ENCODE measurements at regions not wholly inside any gene's neighbourhood (a gene's known extent, or its start where the extent isn't known, plus 50 kb on each side); places are given as distances from the start of the nearest gene placed in this dataset.
"Not testable (repeated sequence)": the region's sequence is repeated elsewhere in the genome, so short reads cannot be mapped to it uniquely, and the experiment has no call there.

- DNase-seq (ENCODE audit: extremely low read depth in 1 of 2, low read depth in 1 of 2): not testable (repeated sequence)
Measured at GRCh38 chr15:30688684-30689083, 62.8 kb downstream of the ARHGAP11B start.

GRCh38 chr15:30690153-30690552, 64.2 kb downstream of the ARHGAP11B start:
- DNase-seq (ENCODE audit: extremely low read depth in 1 of 2, low read depth in 1 of 2): not testable (repeated sequence)

- not testable (repeated sequence) for DNase-seq (ENCODE audit: extremely low read depth in 1 of 2, low read depth in 1 of 2)
Measured at GRCh38 chr15:30695811-30696210, 69.9 kb downstream of the ARHGAP11B start.

GRCh38 chr15:30696439-30697314, 70.7 kb downstream of the ARHGAP11B start:
- DNase-seq (ENCODE audit: extremely low read depth in 1 of 2, low read depth in 1 of 2): not testable (repeated sequence)

- not testable (repeated sequence) for DNase-seq (ENCODE audit: extremely low read depth in 1 of 2, low read depth in 1 of 2)
Measured at GRCh38 chr15:30697315-30697685, 71.4 kb downstream of the ARHGAP11B start.

GRCh38 chr15:30700006-30700597, 74.2 kb downstream of the ARHGAP11B start:
- DNase-seq (ENCODE audit: extremely low read depth in 1 of 2, low read depth in 1 of 2): not testable (repeated sequence)

GRCh38 chr15:30707976-30708685, 82.2 kb downstream of the ARHGAP11B start:
- DNase-seq (ENCODE audit: extremely low read depth in 1 of 2, low read depth in 1 of 2): not testable (repeated sequence)

GRCh38 chr15:30708809-30709208, 82.9 kb downstream of the ARHGAP11B start:
- not testable (repeated sequence) for DNase-seq (ENCODE audit: extremely low read depth in 1 of 2, low read depth in 1 of 2)

GRCh38 chr15:30718038-30718643, 92.2 kb downstream of the ARHGAP11B start:
- DNase-seq (ENCODE audit: extremely low read depth in 1 of 2, low read depth in 1 of 2): not testable (repeated sequence)

GRCh38 chr15:30719363-30719762, 93.4 kb downstream of the ARHGAP11B start:
- DNase-seq (ENCODE audit: extremely low read depth in 1 of 2, low read depth in 1 of 2): not testable (repeated sequence)

GRCh38 chr15:30720825-30721224, 94.9 kb downstream of the ARHGAP11B start:
- not testable (repeated sequence) for DNase-seq (ENCODE audit: extremely low read depth in 1 of 2, low read depth in 1 of 2)

- DNase-seq (ENCODE audit: extremely low read depth in 1 of 2, low read depth in 1 of 2): not testable (repeated sequence)
Measured at GRCh38 chr15:30721529-30721928, 95.6 kb downstream of the ARHGAP11B start.

- DNase-seq (ENCODE audit: extremely low read depth in 1 of 2, low read depth in 1 of 2): not testable (repeated sequence)
Measured at GRCh38 chr15:30723540-30724175, 97.7 kb downstream of the ARHGAP11B start.

- not testable (repeated sequence) for DNase-seq (ENCODE audit: extremely low read depth in 1 of 2, low read depth in 1 of 2)
Measured at GRCh38 chr15:30729880-30730590, 104.1 kb downstream of the ARHGAP11B start.

- DNase-seq (ENCODE audit: extremely low read depth in 1 of 2, low read depth in 1 of 2): not testable (repeated sequence)
Measured at GRCh38 chr15:30730633-30731032, 104.7 kb downstream of the ARHGAP11B start.

- not testable (repeated sequence) for DNase-seq (ENCODE audit: extremely low read depth in 1 of 2, low read depth in 1 of 2)
Measured at GRCh38 chr15:30732100-30732499, 106.2 kb downstream of the ARHGAP11B start.

GRCh38 chr15:30735884-30736564, 110.1 kb downstream of the ARHGAP11B start:
- DNase-seq (ENCODE audit: extremely low read depth in 1 of 2, low read depth in 1 of 2): not testable (repeated sequence)

- DNase-seq (ENCODE audit: extremely low read depth in 1 of 2, low read depth in 1 of 2): not testable (repeated sequence)
Measured at GRCh38 chr15:30742796-30743195, 116.9 kb downstream of the ARHGAP11B start.

- not testable (repeated sequence) for DNase-seq (ENCODE audit: extremely low read depth in 1 of 2, low read depth in 1 of 2)
Measured at GRCh38 chr15:30749048-30749447, 123.1 kb downstream of the ARHGAP11B start.
